ENCODE measurements at regions not wholly inside any gene's neighbourhood (a gene's known extent, or its start where the extent isn't known, plus 50 kb on each side); places are given as distances from the start of the nearest gene placed in this dataset.

DNA sequence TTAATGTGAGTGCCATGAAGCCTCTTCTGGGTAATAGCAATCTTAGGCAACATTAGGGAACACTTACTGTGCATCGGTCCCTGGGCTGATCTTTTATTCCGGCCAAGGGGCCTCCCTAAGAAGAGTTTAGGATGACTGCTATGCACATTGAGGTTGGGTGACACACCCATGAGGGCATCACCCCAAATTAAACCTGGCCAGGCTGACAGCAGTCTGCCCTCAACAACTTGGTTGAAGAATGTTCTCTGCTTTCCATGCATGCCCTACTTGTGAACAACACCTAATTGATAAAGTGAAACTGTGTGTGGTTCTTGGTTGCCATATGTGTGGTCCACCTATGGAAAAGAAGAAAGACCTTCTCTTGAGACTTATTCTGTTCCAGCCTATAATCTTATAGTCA lies 1098.0 kb downstream of the BCL11B start:
- no peak for DNase-seq (ENCODE audit: extremely low read depth in 1 of 11, low read depth in 9 of 11, low spot score in 4 of 11)

DNA sequence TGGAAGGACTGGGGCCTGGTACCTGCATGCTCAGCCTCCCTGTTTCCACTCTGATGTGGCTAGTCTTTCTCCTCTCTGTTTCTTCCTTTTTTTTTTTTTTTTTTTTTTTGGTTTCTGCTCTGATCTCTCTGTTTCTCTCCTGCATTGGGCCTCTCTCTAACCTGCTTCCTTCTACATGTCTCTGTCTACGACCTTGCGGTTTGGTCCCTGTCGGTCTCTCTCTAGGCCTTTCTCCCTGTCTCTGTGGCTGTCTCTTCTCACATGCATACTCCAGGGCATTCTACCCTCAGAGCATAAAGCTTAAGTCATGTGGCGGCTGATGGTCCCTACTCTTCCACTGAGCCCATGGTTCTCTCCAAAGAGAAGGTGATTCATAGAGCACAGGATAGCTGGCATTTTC lies 1096.6 kb downstream of the BCL11B start:
- DNase-seq (ENCODE audit: extremely low read depth in 1 of 11, low read depth in 9 of 11, low spot score in 4 of 11) = no peak

DNA sequence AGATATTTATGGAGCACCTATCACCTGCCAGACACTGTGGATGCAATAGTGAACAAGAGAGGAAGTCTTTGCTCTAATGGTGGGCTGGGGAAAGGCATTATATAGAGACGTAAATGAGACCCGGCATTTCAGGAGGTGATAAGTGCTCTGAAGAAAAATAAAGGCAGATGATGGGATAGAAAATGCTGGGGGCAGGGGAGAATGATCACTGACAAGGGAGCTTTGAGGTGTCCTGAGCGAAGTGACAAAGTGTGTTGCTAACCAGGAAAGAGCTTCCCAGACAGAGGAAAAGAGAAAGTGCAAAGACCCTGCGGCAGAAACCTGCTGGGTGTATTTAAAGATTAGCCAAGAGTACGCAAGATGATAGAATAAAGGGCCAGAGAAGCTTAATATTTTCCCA lies 1096.1 kb downstream of the BCL11B start:
- DNase-seq (ENCODE audit: extremely low read depth in 1 of 11, low read depth in 9 of 11, low spot score in 4 of 11) = no peak

DNA sequence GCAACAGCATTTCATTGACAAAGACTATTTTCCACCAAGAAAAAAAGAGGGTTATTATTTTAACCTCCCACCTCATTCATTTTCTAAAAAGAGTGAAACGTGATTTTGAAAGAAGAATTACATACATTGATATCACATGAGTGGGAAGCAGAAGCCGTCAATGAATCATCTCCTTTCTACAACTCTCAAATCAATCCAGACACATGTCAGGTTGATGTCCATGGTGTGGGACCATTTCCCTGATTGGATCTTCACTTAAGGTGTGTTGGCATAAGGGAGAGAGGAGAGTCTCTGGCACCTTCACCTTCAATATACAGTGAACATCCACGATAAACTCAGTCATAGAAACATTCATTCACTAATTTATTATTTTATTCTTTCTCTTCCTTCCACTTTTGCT lies 1095.1 kb downstream of the BCL11B start:
- DNase-seq (ENCODE audit: extremely low read depth in 1 of 11, low read depth in 9 of 11, low spot score in 4 of 11) = no peak

DNA sequence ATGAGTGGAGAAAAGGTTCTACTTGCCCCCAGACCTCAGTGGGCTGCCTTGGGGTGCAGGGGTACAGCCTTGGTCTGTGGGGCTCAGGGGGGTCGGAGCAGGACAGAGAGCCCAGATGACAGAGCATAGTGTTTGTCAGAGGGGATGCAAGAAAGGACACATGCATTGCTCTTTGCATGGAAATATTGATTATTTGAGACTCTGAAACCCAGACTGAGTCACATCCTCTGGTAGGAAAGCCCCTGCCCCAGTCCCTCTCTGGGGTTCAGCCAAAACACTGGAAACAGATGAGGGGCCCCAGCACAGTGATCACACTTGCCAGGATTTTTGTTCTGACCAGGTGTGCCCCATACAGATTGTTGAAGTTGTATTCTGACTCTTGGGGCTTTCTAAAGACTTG lies 1094.4 kb downstream of the BCL11B start:
- DNase-seq (ENCODE audit: extremely low read depth in 1 of 11, low read depth in 9 of 11, low spot score in 4 of 11) = no peak

DNA sequence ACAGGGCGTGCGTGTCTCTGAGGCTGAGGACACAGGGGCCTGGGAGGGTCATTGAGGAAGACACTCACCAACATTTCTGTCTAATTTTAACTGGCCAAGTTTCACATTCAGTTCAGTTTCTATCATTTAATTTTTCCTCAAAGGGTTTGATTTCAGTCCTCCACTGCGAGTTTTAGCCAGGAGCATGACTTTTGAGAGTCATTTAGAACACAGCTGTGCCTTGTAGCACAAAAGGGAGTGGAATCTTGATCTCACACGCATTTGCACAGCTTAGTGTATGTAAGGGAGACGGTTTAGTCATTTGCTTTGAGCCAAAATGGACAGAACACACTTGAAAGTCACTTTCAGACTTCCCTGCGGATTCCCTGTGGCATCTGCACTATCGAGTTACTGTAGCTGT lies 1090.8 kb downstream of the BCL11B start:
- DNase-seq (ENCODE audit: extremely low read depth in 1 of 11, low read depth in 9 of 11, low spot score in 4 of 11) = no peak

DNA sequence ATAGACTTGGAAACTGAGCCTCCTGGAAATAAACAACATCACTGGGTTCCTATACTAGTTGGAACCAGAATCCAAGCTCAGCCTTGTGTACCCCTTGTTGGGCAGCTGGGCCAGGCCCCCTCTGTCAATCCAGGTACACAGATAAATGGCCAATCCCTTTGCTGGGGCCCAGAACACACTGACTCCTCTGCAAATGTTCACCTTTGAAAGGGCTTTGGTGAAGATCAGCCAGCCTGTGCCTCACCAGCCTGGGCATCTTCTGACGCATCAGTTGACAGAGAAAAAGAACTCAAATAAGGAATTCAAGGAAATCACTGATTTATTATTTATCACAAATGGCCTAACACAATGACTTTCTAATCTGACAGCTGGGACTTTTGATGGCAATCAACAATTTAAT lies 1090.2 kb downstream of the BCL11B start:
- DNase-seq (ENCODE audit: extremely low read depth in 1 of 11, low read depth in 9 of 11, low spot score in 4 of 11) = no peak

DNA sequence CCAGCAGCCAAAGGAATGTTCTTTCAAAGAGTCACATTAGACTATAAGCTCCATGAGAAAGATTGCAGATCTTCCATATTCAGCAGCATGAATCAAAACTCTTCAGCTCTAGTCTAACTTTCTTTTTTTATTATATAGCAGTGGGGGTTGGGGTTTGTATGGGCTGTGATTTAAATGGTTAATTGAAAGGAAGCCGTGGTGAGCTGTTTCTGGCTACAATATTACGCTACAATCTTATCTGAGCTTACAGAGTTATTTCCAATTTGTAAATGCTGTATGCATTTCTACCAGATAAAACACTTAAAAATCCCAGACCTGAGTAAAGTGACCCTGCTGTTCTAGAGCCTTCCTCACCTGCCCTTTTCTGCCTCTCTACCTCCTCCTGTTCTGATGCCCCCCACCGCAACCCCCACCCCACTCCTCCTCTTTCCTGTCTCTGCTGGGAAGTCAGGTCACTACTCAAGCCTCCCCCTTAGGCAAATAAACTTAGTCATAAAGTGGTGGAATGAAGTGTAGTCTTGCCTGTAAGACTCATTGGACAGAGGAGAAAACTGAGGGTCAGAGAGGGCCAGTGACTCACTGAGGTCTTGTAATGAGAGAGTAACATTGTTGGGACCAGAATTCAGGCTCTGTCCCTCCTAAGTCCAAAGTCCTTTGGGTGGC lies 1089.5 kb downstream of the BCL11B start:
- DNase-seq (ENCODE audit: extremely low read depth in 1 of 11, low read depth in 9 of 11, low spot score in 4 of 11) = no peak

DNA sequence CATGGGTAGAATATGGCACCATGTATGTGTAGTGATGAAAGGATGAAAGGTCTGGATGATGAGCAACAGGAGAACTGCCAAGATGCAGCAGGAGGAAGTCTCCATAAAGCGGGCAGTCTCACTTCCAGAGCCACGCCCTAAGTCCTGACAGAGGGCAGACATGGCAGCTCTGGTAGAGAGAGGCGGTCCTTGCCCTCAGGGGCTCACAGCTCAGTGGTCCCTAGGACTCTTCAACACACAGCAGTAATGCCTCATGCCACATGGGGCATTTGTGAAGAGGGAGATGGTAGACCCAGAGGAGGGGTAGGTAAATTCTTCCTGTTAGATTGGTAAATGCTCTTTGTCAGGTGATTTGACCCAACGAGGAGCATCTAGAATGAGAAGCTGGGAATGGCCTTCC lies 1088.4 kb downstream of the BCL11B start:
- no peak for DNase-seq (ENCODE audit: extremely low read depth in 1 of 11, low read depth in 9 of 11, low spot score in 4 of 11)

DNA sequence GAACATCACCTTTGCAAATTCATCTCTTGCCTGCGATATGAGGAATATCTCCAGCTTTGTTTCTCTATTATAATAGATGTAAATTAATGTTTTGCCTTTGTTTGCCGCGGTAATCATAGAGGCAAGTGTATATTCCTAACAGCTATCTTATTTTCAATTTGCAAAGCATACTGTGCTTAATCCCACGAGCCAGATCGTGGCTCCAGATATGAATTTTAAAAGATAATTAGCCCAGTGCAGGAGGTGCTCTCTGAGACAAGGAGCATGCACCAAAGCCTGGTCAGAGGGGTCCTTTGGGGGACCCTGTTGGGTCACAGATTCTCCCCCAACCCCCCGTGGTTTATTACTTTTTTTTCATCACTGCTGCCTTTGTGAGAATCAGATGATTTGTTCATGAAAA lies 1087.5 kb downstream of the BCL11B start:
- no peak for DNase-seq (ENCODE audit: extremely low read depth in 1 of 11, low read depth in 9 of 11, low spot score in 4 of 11)

DNA sequence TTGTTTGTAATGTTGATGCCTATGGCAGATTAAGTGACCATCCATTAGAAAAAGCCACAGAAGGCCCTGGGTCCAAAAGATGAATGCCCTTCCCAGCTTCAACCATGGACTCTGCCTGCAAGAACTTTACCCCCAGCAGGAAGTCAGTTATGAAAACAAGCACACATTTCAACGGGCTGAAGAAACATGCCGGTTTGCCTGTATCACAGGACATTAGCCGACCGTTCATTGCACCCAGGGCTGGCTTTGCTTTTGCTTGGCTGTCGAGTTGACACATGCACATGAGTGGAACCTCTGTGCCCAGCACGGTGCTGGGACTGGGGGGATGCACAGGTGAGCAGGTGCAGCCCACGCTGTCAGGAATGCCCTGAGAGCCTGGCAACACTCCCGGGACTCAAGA lies 1087.0 kb downstream of the BCL11B start:
- DNase-seq (ENCODE audit: extremely low read depth in 1 of 11, low read depth in 9 of 11, low spot score in 4 of 11) = no peak

DNA sequence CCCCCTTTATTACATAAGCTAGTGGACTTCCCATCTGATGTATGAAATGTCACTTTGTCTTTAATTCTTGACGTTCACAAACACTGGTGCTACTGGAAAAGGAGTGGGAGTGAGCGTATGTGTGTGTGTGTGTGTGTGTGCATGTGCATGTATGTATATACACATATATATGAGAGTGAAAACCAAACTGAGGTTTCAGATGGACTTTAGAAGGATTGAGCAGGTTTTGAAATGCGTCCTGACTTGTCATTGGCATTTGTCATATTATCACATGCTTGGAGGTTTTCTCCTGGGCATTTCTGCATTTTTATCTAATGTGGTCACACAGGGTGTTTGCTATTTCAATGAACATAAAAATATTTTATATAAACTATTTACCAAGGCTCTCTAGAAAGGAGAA lies 1085.9 kb downstream of the BCL11B start:
- no peak for DNase-seq (ENCODE audit: extremely low read depth in 1 of 11, low read depth in 9 of 11, low spot score in 4 of 11)

DNA sequence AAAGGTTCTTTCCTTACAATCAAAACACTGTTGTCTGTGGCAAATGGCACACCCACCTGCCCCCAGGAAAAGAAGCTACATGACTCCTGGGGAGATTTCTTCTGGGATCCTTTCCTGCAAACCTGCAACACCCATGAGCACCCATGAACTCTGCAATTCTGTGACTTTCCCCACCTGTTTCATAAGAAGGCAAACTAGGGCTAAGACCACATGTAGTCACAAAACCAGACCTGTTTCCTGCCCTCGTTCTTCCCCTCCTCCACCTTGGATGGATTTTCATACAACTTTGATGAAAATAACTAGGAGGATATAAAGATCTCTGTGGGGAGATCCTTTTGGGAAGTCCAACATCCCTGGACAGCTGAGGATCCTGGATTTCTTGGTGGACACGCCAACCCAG lies 1084.7 kb downstream of the BCL11B start:
- no peak for DNase-seq (ENCODE audit: extremely low read depth in 1 of 11, low read depth in 9 of 11, low spot score in 4 of 11)

DNA sequence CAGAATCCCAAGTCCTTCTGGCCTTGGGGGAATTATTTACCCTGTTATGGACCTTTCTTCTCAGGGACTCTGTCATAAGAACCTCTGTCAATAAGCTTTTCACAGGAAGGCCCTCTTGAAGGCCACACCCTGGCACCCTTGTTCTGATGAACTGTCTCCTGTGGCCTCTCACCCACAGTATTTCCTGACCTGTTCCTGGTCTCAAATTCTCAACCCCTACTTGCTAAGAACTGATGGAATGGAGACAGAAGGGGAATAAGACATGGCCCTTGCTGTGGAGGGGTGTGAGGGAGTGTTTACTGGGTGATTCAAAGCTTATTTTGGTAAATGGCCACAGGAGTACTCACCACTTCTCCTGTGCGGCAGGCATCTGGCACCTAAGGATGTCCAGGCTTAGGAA lies 1082.9 kb downstream of the BCL11B start:
- no peak for DNase-seq (ENCODE audit: extremely low read depth in 1 of 11, low read depth in 9 of 11, low spot score in 4 of 11)

DNA sequence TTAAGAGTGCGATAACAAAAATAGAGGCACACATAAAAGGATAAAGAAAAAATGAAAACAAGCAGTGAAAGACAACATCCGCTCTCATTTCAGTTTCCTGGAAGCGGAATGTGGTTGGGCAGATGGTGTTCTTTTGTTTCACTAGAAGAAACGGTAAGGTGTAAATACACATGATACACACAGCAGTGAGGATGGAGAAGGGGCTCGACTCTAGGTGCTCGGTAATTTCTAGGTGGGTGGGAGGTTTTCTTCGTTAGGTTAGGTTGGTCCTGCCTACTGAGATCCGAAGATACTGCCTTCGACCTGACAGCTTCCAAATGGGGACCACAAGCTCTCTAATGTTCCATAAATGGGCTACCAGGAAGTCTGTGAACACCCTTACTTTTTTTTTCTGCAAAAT lies 1082.5 kb downstream of the BCL11B start:
- no peak for DNase-seq (ENCODE audit: extremely low read depth in 1 of 11, low read depth in 9 of 11, low spot score in 4 of 11)

DNA sequence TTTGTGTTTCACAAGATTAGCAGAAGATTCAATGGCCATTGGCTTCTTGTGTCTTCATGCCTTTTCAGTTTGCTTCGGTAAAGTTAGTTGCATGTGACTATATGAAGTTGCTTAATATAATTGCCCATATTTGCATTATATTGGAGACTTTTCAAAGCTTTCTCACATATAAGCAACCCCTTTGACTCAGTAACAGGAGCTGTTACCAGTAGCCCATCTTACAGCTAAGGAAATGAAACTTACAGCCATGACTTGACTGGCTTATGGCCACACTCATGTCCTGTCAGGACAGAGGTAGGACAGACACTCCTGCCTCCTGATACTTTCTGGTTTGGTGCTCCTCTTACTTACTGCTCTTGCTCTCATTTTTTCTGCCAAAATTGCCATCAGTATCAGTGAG lies 1082.1 kb downstream of the BCL11B start:
- DNase-seq (ENCODE audit: extremely low read depth in 1 of 11, low read depth in 9 of 11, low spot score in 4 of 11) = no peak

DNA sequence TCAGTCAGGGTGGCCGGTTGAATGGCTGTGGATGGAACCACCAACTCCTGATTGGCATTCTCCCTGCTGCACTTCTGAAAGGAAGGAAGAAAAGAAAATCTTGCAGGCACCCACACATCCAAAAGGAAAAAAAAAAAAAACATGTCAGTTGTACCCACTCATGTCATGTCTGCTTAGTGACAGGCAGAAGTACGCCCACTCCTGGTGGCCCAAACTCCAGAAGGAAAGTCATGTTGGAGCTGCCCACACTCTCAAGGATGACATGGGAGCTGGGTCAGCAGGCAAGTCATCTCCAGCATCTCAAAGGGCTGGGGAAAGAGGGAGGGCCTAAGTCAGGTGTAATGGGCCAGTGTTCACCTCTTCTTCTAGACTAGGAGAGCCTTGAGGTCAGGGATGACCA lies 1079.1 kb downstream of the BCL11B start:
- no peak for DNase-seq (ENCODE audit: extremely low read depth in 1 of 11, low read depth in 9 of 11, low spot score in 4 of 11)

DNA sequence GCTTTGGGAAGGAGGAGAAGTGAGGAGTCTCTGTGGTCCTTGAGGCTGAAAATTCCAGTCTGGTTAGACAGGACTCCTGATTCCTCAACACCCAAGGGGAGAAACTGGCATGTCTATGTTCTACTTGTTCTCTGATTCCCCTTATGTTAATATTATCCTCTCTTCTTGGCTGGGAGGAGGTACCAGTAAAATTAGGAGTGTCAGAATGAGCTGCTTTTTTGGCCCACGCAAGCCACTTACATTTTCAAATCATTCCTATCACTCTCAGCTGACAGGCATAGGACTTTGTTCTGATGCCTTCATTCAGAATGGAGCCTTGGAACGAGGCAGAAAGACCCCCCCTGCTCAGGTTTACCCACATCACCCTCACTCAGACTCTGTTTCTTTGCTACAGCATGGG lies 1077.2 kb downstream of the BCL11B start:
- DNase-seq (ENCODE audit: extremely low read depth in 1 of 11, low read depth in 9 of 11, low spot score in 4 of 11) = no peak

DNA sequence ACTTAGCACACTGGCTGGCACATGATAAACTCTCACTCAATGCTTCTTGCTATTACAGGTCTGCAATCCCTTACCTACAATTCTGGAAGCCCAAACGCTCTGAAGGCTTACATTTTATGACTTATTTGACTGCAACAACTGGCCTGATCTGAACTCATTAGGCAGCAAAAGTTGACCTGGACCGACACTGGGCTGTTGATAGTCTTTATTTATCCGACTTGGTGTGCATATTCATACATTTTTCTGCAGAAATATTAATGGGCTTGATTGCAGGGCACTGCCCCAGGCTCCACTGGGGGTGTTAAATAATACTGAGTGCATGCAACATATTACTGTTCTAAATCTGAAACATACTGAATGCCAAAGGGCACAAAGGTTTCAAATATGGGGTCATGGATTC lies 1076.7 kb downstream of the BCL11B start:
- no peak for DNase-seq (ENCODE audit: extremely low read depth in 1 of 11, low read depth in 9 of 11, low spot score in 4 of 11)

DNA sequence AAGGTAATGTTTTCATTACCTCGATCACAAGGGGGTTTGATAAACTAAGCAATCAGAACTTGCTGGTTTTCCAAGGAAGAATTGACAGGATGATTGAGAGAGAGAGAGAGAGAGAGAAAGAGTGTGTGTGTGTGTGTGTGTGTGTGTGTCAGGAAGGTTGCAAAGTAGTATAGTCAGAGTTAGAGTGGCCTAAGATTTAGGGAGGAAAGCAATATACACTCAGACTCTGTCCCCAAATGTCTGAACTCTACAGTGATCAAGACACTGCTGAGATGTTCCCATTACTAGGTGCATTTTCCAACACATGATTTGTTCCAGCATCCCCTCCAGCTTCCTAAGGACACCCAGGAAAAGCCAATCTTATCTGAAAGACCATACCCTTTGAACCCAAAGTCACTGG lies 1074.1 kb downstream of the BCL11B start:
- no peak for DNase-seq (ENCODE audit: extremely low read depth in 1 of 11, low read depth in 9 of 11, low spot score in 4 of 11)

DNA sequence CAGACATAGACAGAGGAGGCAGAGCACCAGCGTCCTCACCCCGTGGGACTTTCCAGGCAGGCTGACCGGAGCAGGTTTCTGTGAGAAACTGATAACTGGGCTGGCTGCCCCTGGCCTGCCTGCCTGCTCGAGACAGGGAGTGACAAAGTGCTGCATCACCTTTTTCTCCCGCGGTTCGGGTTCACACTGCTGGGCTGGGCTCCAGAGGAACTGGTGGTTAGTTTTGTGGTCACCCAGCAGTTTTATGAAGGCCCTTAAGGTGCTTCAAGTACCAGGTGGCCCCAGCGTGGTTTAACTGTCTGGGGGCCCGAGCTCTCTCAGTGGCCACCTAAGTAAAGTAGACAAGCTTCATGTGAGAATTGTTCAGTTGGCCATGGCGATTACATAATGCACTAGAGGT lies 1073.6 kb downstream of the BCL11B start:
- DNase-seq (ENCODE audit: extremely low read depth in 1 of 11, low read depth in 9 of 11, low spot score in 4 of 11) = no peak

DNA sequence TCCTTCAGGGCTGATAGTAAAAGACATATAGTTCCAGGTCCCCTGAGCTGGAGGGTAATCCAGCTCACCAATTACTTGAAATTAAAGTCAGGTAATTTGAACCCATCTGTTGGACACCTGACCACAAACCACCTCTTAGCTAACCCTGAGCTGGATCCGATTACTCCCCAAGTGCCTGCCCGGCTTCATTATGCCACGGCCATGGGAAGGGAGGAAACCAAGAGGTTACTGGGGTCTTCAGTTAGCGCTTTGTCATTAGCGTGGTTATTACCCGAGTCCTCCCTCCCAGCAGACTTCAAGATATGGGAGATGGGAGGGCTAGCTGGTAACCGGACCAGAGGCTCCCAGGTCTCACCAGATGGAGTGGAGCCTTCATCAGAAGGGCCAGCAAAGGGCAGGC lies 1071.4 kb downstream of the BCL11B start:
- peak; percentile 9 to 77 (median 50) for DNase-seq (ENCODE audit: extremely low read depth in 1 of 11, low read depth in 9 of 11, low spot score in 4 of 11)
